GM10266 (cell line): ENCODE measurements at regions not wholly inside any gene's neighbourhood (a gene's known extent, or its start where the extent isn't known, plus 50 kb on each side); places are given as distances from the start of the nearest gene placed in this dataset.

ENCODE experiments used
- DNase-seq: peaks from one replicate; pipeline ENCODE4 v3.0.0; 2012; ENCODE audit errors: extremely low spot score
- TF ChIP-seq, protein P1 (sequence below): IDR thresholded peaks from 2 replicates; pipeline ENCODE4 v1.5.1; 2012; ENCODE audit warnings: mild to moderate bottlenecking, low read depth; ENCODE audit not compliant: control insufficient read depth, insufficient read depth; ENCODE audit errors: missing control alignments

DNA sequence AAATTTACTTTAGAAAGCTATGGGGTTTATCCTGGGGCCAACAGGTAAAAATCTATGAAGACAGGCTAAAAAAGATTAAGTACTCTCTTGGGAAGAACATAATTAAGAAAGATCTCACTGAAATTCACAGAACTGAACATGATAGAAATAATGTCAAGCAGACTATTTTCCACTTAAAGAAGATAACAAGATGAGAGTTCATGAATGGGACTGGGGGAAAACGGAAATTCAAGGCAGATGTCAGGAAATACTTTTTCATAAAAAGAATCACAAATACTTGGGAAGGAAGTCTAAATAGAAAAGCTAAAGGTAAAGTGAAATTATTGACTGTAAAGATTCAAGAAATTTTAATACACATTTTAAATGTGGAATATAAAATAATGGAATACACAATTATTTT, 737.6 kb downstream of the EPHA3 start:
- DNase-seq, result no peak
- TF ChIP-seq, protein P1, sequence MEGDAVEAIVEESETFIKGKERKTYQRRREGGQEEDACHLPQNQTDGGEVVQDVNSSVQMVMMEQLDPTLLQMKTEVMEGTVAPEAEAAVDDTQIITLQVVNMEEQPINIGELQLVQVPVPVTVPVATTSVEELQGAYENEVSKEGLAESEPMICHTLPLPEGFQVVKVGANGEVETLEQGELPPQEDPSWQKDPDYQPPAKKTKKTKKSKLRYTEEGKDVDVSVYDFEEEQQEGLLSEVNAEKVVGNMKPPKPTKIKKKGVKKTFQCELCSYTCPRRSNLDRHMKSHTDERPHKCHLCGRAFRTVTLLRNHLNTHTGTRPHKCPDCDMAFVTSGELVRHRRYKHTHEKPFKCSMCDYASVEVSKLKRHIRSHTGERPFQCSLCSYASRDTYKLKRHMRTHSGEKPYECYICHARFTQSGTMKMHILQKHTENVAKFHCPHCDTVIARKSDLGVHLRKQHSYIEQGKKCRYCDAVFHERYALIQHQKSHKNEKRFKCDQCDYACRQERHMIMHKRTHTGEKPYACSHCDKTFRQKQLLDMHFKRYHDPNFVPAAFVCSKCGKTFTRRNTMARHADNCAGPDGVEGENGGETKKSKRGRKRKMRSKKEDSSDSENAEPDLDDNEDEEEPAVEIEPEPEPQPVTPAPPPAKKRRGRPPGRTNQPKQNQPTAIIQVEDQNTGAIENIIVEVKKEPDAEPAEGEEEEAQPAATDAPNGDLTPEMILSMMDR, result no peak

DNA sequence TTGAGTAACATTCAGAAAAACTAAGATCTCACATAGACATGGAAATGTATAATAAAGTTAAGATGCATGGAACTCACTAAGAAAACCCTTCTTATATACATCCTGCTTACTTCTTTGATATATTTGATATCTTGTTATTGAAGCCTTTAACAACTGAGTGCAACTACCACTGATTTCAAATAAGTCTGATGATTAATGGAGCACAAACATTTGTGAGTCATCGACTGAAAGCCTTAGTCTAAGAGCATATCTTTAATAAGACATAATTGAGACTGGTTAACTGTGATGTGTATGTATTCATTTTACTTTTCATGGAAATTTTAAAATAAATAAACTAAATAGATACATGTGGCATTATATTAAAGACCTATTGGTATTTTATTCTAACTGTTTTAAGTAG, 740.5 kb downstream of the EPHA3 start:
- TF ChIP-seq, protein P1, result no peak
- no peak for DNase-seq

DNA sequence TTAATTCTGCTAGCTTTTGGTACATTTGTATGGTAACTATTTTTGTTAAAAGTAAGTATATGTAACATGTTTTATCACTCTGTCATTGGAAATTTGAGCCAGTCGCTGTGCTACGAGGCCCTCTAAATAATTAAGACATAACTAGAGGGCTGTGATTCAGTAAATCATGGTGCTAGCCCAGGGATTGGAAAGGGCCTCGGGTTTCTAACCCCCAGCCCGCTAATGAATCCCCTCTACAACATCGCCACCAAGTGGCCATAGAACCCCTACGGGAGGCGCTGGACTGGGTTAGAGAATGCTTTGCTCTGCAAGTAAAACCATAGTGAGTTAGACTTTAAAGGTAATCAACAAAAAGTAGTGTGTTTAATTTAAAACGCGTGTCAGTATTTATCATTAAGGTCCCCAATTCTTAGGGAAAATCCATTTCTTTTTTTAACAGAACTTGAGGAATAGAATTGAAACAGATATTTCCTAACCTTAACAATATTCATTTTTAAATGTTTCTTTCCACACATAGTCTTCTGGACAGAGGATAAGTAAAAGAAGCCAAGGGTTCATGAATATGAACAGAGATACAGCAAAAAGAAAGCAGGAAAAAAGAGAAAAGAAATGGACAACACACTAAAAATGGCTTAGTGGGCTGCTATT, 744.7 kb downstream of the EPHA3 start:
- TF ChIP-seq, protein P1, result no peak
- DNase-seq, result no peak

DNA sequence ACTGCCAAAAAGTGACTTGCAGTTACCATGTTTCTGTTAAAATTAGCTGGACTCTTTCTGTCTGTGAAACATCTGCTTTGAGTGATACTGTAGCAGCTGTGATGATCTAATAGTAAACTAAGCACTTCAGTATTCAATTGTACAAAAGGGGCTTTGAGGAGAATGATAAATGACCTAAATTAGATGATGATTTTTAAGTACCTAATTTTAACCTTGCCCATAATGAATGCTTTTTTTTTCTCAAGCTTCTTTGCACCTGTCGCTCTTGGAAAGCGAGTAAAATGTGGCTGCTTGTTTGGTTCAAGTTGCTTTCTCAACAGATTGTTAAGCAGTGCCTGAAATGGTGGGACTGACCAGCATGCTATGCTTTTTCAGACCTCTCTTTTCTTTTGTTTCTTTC, 752.3 kb downstream of the EPHA3 start:
- TF ChIP-seq, protein P1, result no peak
- DNase-seq, result no peak

DNA sequence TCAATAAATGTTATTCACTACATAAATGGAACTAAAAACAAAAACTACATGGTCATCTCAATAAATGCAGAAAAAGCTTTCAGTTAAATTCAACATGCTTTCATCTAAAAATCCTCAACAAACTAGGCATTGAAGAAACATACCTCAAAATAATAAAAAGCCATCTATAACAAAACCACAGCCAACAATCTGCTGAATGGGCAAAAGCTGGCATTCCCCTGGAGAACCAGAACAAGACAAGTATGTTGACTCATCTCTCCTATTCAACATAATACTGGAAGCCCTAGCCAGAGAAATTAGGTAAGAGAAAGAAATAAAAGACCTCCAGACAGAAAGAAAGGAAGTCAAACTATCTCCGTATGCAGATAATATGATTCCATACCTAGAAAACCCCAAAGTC, 759.9 kb downstream of the EPHA3 start:
- DNase-seq, result no peak
- TF ChIP-seq, protein P1, result no peak

DNA sequence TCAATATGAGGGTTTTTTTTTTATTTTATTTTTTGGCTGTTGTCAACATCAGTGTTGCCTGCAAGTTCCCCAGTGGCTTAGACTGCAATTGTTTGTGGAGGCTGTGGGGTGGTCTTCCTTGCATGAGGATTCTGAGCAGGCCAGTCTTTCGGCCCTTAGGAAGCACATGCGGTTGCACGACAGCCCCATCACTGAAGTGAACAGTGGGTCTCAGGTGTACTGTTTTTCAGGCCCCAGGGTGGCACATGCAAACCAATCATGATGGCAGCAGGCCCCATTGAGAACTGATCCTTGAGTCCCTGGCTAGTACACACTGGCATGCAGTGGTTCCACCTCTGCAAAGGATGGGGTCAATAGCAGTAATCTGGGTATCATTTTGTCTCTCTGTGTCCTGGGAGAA, 768.7 kb downstream of the EPHA3 start:
- TF ChIP-seq, protein P1, result no peak
- no peak for DNase-seq

DNA sequence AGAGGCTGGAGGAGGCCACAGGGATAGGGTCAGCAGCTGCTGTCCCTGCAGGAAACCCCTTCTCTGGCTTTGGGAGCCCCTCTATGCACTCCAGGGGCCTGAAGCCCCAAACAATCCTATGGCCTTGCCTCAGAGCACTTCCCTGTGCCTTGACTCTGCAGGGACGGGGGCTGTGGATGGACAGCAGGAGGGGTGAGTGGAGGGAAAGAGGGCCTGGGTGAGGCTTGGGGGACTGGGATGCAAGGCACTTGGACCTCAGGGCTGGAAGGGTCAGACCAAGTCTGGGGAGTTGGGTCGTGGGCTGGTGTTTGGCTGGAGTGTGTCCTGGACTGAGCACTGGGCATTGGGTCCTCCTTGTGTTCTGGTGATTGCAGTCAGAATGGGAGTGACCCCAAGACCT, 769.8 kb downstream of the EPHA3 start:
- no peak for DNase-seq
- TF ChIP-seq, protein P1, result no peak
